HepG2 (cell line): ENCODE measurements at regions not wholly inside any gene's neighbourhood (a gene's known extent, or its start where the extent isn't known, plus 50 kb on each side); places are given as distances from the start of the nearest gene placed in this dataset.

Source experiments
- ATAC-seq: fragments of 200-7000 bp; cut with Tn5 transposase; 3 replicates; pipeline ENCODE4 v1.9.1; 2020; ENCODE audit warnings: mild to moderate bottlenecking, moderate library complexity
- BruUV-seq: library from RNA; stranded (reverse); fragments of 400-500 nt; replicated peaks from 2 replicates; lab custom pipeline; 2021; lab: Mats Ljungman, UMichigan
- CTCF ChIA-PET: fragments of 300-600 bp; formaldehyde crosslinking; extraction: SDS; loops from one replicate; lab custom pipeline; 2021; ENCODE audit warnings: low total read pairs, inconsistent platforms, low intra/inter-chr PET ratio; lab: Yijun Ruan, JAX
- POLR2A ChIA-PET: fragments of 350-600 bp; sonication (Branson Sonifier 250); formaldehyde crosslinking; loops from one replicate; lab custom pipeline; 2020; ENCODE audit warnings: antibody characterized with exemption, inconsistent platforms; lab: Yijun Ruan, JAX
- DNase-seq: peaks from one replicate; pipeline ENCODE4 v3.0.0-alpha.2; 2015; ENCODE audit warnings: low spot score
- FAIRE-seq: peaks from 3 replicates; lab custom pipeline; 2011; peaks lifted over from hg19 to GRCh38; lab: Jason Lieb, UNC
- H2AFZ ChIP-seq: one replicate; pipeline ENCODE4 v1.6.1; 2011; ENCODE audit warnings: low read length, inconsistent platforms
- H3K27ac ChIP-seq: fragments of 300-600 bp; 3 replicates; pipeline ENCODE4 v1.8.0; 2011; ENCODE audit warnings: mixed run types, mild to moderate bottlenecking, mixed read lengths, low read length, inconsistent platforms; ENCODE audit not compliant: insufficient read depth; ENCODE audit errors: extremely low read length
- H3K27me3 ChIP-seq, 2 experiments: fragments of 200-600 bp in 1 of 2; 2 replicates in 1 of 2; 3 replicates in 1 of 2; pipeline versions ENCODE4 v1.6.0 to v1.8.0; 2011; ENCODE audit warnings: low read length in 2 of 2, mild to moderate bottlenecking in 2 of 2, moderate library complexity in 2 of 2, inconsistent platforms in 1 of 2; ENCODE audit not compliant: insufficient read depth in 2 of 2, control insufficient read depth in 1 of 2
- H3K36me3 ChIP-seq, 2 experiments: fragments of 200-600 bp in 1 of 2; replicated peaks in 1 of 2; 2 replicates in 1 of 2; 3 replicates in 1 of 2; pipeline versions ENCODE4 v1.5.1 to v1.8.0; 2011; ENCODE audit warnings: low read length in 2 of 2, inconsistent platforms in 1 of 2; ENCODE audit not compliant: insufficient read depth in 2 of 2, control insufficient read depth in 1 of 2
- H3K4me1 ChIP-seq: 2 replicates; pipeline ENCODE4 v1.5.1; 2012; ENCODE audit warnings: low read length, inconsistent platforms; ENCODE audit not compliant: insufficient read depth
- H3K4me2 ChIP-seq: 2 replicates; pipeline ENCODE4 v1.6.0; 2011; ENCODE audit warnings: low read depth, low read length, inconsistent platforms
- H3K4me3 ChIP-seq, 3 experiments: fragments of 200-600 bp in 1 of 3; sonication (generic), shearing (Covaris generic) in 1 of 3; replicated peaks in 1 of 3; 2 replicates each; pipeline ENCODE4 v1.5.1; 2011 to 2016; ENCODE audit warnings: low read length in 3 of 3, inconsistent platforms in 2 of 3, low read depth in 2 of 3, mild to moderate bottlenecking in 2 of 3, control low read depth in 1 of 3, mixed read lengths in 1 of 3; ENCODE audit not compliant: insufficient read depth in 1 of 3
- H3K79me2 ChIP-seq: one replicate; pipeline ENCODE4 v1.6.1; 2011; ENCODE audit warnings: low read length, inconsistent platforms; ENCODE audit not compliant: insufficient read depth
- H3K9ac ChIP-seq: 2 replicates; pipeline ENCODE4 v1.6.0; 2011; ENCODE audit warnings: mild to moderate bottlenecking, low read depth, low read length, inconsistent platforms; ENCODE audit not compliant: insufficient read depth
- H3K9me3 ChIP-seq: 2 replicates; pipeline ENCODE4 v1.5.1; 2012; ENCODE audit warnings: mild to moderate bottlenecking, low read length
- H4K20me1 ChIP-seq: 2 replicates; pipeline ENCODE4 v1.6.0; 2011; ENCODE audit warnings: inconsistent platforms, mild to moderate bottlenecking, low read length, moderate library complexity; ENCODE audit not compliant: insufficient read depth
- MATR3 ChIP-seq: sonication (generic); formaldehyde crosslinking; IDR thresholded peaks from 2 replicates; pipeline ENCODE4 v1.4.0; 2020; ENCODE audit warnings: missing genetic modification reagents
- TSC22D2 ChIP-seq: sonication (generic); formaldehyde crosslinking; IDR thresholded peaks from 2 replicates; pipeline ENCODE4 v1.5.1; 2020; ENCODE audit warnings: missing genetic modification reagents, mild to moderate bottlenecking, borderline replicate concordance
- ZNF234 ChIP-seq: sonication (generic); formaldehyde crosslinking; conservative IDR thresholded peaks from 2 replicates; pipeline ENCODE4 v1.5.1; 2020; ENCODE audit warnings: mild to moderate bottlenecking, missing genetic modification reagents
- ZNF280D ChIP-seq: sonication (generic); formaldehyde crosslinking; IDR thresholded peaks from 2 replicates; pipeline ENCODE4 v1.5.1; 2020; ENCODE audit warnings: mild to moderate bottlenecking, missing genetic modification reagents
- ZNF343 ChIP-seq: sonication (generic); formaldehyde crosslinking; IDR thresholded peaks from 2 replicates; pipeline ENCODE4 v1.4.0; 2020; ENCODE audit warnings: mild to moderate bottlenecking, missing genetic modification reagents
- WGBS: methylation state at CpG from one replicate; pipeline ENCODE4 v1.1.6; 2017; ENCODE audit warnings: low lambda C conversion rate; 5-methylcytosine and 5-hydroxymethylcytosine counted together
- in situ Hi-C: cut with HindIII; loops from 2 replicates; pipeline ENCODE4 v1.10.0; 2017; ENCODE audit warnings: low pct_unique_long_range_greater_than_20kb; ENCODE audit not compliant: extremely low pct_ligation_motif_present
- intact Hi-C: fragments of 100-400 bp; cut with micrococcal nuclease; formaldehyde crosslinking; loops from one replicate; pipeline ENCODE4 v1.10.0; 2022; ENCODE audit not compliant: unreplicated experiment

DNA sequence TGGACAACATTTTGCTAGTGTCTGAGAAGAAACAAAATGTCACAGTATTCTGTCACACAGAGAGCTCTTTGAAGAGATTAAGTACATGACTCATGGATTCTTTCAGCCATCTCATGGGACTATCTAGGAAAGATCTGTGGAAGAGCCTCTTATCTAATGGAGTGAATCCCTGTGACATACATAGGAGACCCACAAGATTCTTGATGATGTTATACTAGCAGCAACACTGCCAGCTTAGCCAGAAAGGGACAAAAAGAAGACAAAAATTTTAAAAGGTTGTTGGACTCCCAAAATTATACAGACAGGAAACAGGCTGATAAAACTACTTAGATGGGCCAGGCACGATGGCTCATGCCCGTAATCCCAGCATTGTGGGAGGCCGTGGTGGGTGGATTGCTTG lies 143.3 kb upstream of the MGAT5 start:
- no peak for TF ChIP-seq ZNF343 (CRISPR knock-in tag)
- 0 out of 2 replicates have a peak, but pooled peaks have one; percentile 59 for TF ChIP-seq ZNF280D (CRISPR knock-in tag)
- TF ChIP-seq ZNF234 = peak; percentile 99
- no peak for TF ChIP-seq TSC22D2 (CRISPR knock-in tag)
- TF ChIP-seq MATR3 (CRISPR knock-in tag) = no peak
- DNase-seq (no peak), FAIRE-seq (no peak), ATAC-seq (no peak)
- in situ Hi-C loops = no loop called here
- no peak overlapping the region for H3K4me2 ChIP-seq
- H3K9me3 ChIP-seq = peaks cover 11% of the 10 kb centered on the region
- H4K20me1 ChIP-seq = no peaks in the 10 kb centered on the region
- H2AFZ ChIP-seq = no peak overlapping the region
- ChIA-PET CTCF (no interaction called here), POLR2A (no interaction called here)
- H3K9ac ChIP-seq = no peak overlapping the region
- intact Hi-C loops = loop anchor here (10.0 kb wide), 1 partner anchor 804 kb away; the partner anchor contains the start of gene CCNT2
- H3K27ac ChIP-seq = no peak overlapping the region
- 4% methylated on average over 3 of the region's 3 CpGs for WGBS
- H3K4me1 ChIP-seq = no peaks in the 10 kb centered on the region; the same call in 1 of the 2 replicates
- peaks cover 0 to 4% of the 10 kb centered on the region in 2 experiments; a peak in 1 of 5 replicates for H3K27me3 ChIP-seq
- H3K36me3 ChIP-seq = no peaks in the 10 kb centered on the region
- no TSS peak for BruUV-seq
- H3K4me3 ChIP-seq = no peak overlapping the region
- no peaks in the 10 kb centered on the region for H3K79me2 ChIP-seq
